ENCODE measurements at regions not wholly inside any gene's neighbourhood (a gene's known extent, or its start where the extent isn't known, plus 50 kb on each side); places are given as distances from the start of the nearest gene placed in this dataset.

- TF ChIP-seq CTCF (IDR thresholded peaks at IDR 0.05; ENCODE audit: low read depth, low read length), result no peak
- DNase-seq (ENCODE audit: extremely low read depth, low read depth), result no peak
Measured at GRCh38 chr2:2846332-2847208, 515.5 kb upstream of the MYT1L start.

- no peak for DNase-seq (ENCODE audit: extremely low read depth, low read depth)
- TF ChIP-seq CTCF (IDR thresholded peaks at IDR 0.05; ENCODE audit: low read depth, low read length), result no peak
Measured at GRCh38 chr2:2845806-2846315, 514.8 kb upstream of the MYT1L start.

- no peak for TF ChIP-seq CTCF (IDR thresholded peaks at IDR 0.05; ENCODE audit: low read depth, low read length)
Measured at GRCh38 chr2:2845267-2845666, 514.2 kb upstream of the MYT1L start.

GRCh38 chr2:2843969-2844548, 513.0 kb upstream of the MYT1L start:
- no peak for TF ChIP-seq CTCF (IDR thresholded peaks at IDR 0.05; ENCODE audit: low read depth, low read length)
- DNase-seq (ENCODE audit: extremely low read depth, low read depth), result no peak

More at GRCh38 chr2:2845267-2845666, 514.2 kb upstream of the MYT1L start:
- no peak for DNase-seq (ENCODE audit: extremely low read depth, low read depth)

GRCh38 chr2:2842466-2842865, 511.4 kb upstream of the MYT1L start:
- no peak for DNase-seq (ENCODE audit: extremely low read depth, low read depth)

GRCh38 chr2:2840681-2841300, 509.7 kb upstream of the MYT1L start:
- DNase-seq (ENCODE audit: extremely low read depth, low read depth), result no peak
- no peak for TF ChIP-seq CTCF (IDR thresholded peaks at IDR 0.05; ENCODE audit: low read depth, low read length)

More at GRCh38 chr2:2842466-2842865, 511.4 kb upstream of the MYT1L start:
- TF ChIP-seq CTCF (IDR thresholded peaks at IDR 0.05; ENCODE audit: low read depth, low read length), result no peak

All from AG09319 (cell line).